ENCODE measurements at regions not wholly inside any gene's neighbourhood (a gene's known extent, or its start where the extent isn't known, plus 50 kb on each side); places are given as distances from the start of the nearest gene placed in this dataset.

GRCh38 chr13:21966014-21966413, 295.1 kb downstream of the FGF9 start:
- no peaks in the 10 kb centered on the region for H3K4me1 Mint-ChIP-seq (ENCODE audit: low read depth)
- no peak overlapping the region for H3K4me3 Mint-ChIP-seq
- no peak for DNase-seq
- H3K36me3 Mint-ChIP-seq (ENCODE audit: low read depth), result no peaks in the 10 kb centered on the region
- H3K27ac Mint-ChIP-seq, result no peak overlapping the region
- peaks cover 14% of the 10 kb centered on the region for H3K9me3 Mint-ChIP-seq
- no peaks in the 10 kb centered on the region for H3K27me3 Mint-ChIP-seq

GRCh38 chr13:21967871-21968270, 297.0 kb downstream of the FGF9 start:
- Mint-ChIP-seq H3K27ac (no peak overlapping the region), H3K9me3 (peaks cover under 1% of the 10 kb centered on the region), H3K27me3 (no peaks in the 10 kb centered on the region), H3K4me3 (no peak overlapping the region), H3K4me1 (ENCODE audit: low read depth) (no peaks in the 10 kb centered on the region), H3K36me3 (ENCODE audit: low read depth) (no peaks in the 10 kb centered on the region)
- no peak for DNase-seq

- Mint-ChIP-seq H3K27ac (no peak overlapping the region), H3K9me3 (no peaks in the 10 kb centered on the region), H3K4me3 (no peak overlapping the region), H3K27me3 (no peaks in the 10 kb centered on the region), H3K4me1 (ENCODE audit: low read depth) (no peaks in the 10 kb centered on the region), H3K36me3 (ENCODE audit: low read depth) (no peaks in the 10 kb centered on the region)
- DNase-seq, result no peak
Observed at GRCh38 chr13:21970172-21970571, 299.3 kb downstream of the FGF9 start.

GRCh38 chr13:21970918-21971317, 300.0 kb downstream of the FGF9 start:
- H3K27me3 Mint-ChIP-seq, result no peaks in the 10 kb centered on the region
- no peaks in the 10 kb centered on the region for H3K9me3 Mint-ChIP-seq
- no peak overlapping the region for H3K27ac Mint-ChIP-seq
- H3K36me3 Mint-ChIP-seq (ENCODE audit: low read depth), result no peaks in the 10 kb centered on the region
- no peak overlapping the region for H3K4me3 Mint-ChIP-seq
- DNase-seq, result no peak
- H3K4me1 Mint-ChIP-seq (ENCODE audit: low read depth), result no peaks in the 10 kb centered on the region

GRCh38 chr13:21971662-21972621, 301.1 kb downstream of the FGF9 start:
- DNase-seq, result no peak
- Mint-ChIP-seq H3K27ac (no peak overlapping the region), H3K36me3 (ENCODE audit: low read depth) (no peaks in the 10 kb centered on the region), H3K4me1 (ENCODE audit: low read depth) (no peaks in the 10 kb centered on the region), H3K4me3 (no peak overlapping the region), H3K9me3 (no peaks in the 10 kb centered on the region), H3K27me3 (no peaks in the 10 kb centered on the region)

- Mint-ChIP-seq H3K4me1 (ENCODE audit: low read depth) (no peaks in the 10 kb centered on the region), H3K9me3 (no peaks in the 10 kb centered on the region), H3K27me3 (no peaks in the 10 kb centered on the region), H3K4me3 (no peak overlapping the region), H3K36me3 (ENCODE audit: low read depth) (no peaks in the 10 kb centered on the region), H3K27ac (no peak overlapping the region)
- no peak for DNase-seq
Observed at GRCh38 chr13:21973437-21974125, 302.7 kb downstream of the FGF9 start.

GRCh38 chr13:21974741-21975140, 303.9 kb downstream of the FGF9 start:
- Mint-ChIP-seq H3K27ac (no peak overlapping the region), H3K27me3 (no peaks in the 10 kb centered on the region), H3K36me3 (ENCODE audit: low read depth) (no peaks in the 10 kb centered on the region), H3K9me3 (no peaks in the 10 kb centered on the region), H3K4me1 (ENCODE audit: low read depth) (no peaks in the 10 kb centered on the region), H3K4me3 (no peak overlapping the region)
- no peak for DNase-seq

- H3K27me3 Mint-ChIP-seq, result no peaks in the 10 kb centered on the region
- H3K36me3 Mint-ChIP-seq (ENCODE audit: low read depth), result no peaks in the 10 kb centered on the region
- no peak overlapping the region for H3K27ac Mint-ChIP-seq
- no peak for DNase-seq
- no peaks in the 10 kb centered on the region for H3K4me1 Mint-ChIP-seq (ENCODE audit: low read depth)
- no peak overlapping the region for H3K4me3 Mint-ChIP-seq
- no peaks in the 10 kb centered on the region for H3K9me3 Mint-ChIP-seq
Observed at GRCh38 chr13:21976159-21976558, 305.3 kb downstream of the FGF9 start.

- DNase-seq, result no peak
- no peak overlapping the region for H3K27ac Mint-ChIP-seq
- H3K36me3 Mint-ChIP-seq (ENCODE audit: low read depth), result no peaks in the 10 kb centered on the region
- H3K9me3 Mint-ChIP-seq, result no peaks in the 10 kb centered on the region
- no peaks in the 10 kb centered on the region for H3K4me1 Mint-ChIP-seq (ENCODE audit: low read depth)
- H3K27me3 Mint-ChIP-seq, result no peaks in the 10 kb centered on the region
- H3K4me3 Mint-ChIP-seq, result no peak overlapping the region
Observed at GRCh38 chr13:21979161-21979806, 308.4 kb downstream of the FGF9 start.

GRCh38 chr13:21980049-21980448, 309.2 kb downstream of the FGF9 start:
- DNase-seq, result no peak
- no peak overlapping the region for H3K4me3 Mint-ChIP-seq
- H3K4me1 Mint-ChIP-seq (ENCODE audit: low read depth), result no peaks in the 10 kb centered on the region
- H3K9me3 Mint-ChIP-seq, result no peaks in the 10 kb centered on the region
- H3K36me3 Mint-ChIP-seq (ENCODE audit: low read depth), result no peaks in the 10 kb centered on the region
- H3K27ac Mint-ChIP-seq, result no peak overlapping the region
- H3K27me3 Mint-ChIP-seq, result no peaks in the 10 kb centered on the region

GRCh38 chr13:21984156-21984555, 313.3 kb downstream of the FGF9 start:
- H3K9me3 Mint-ChIP-seq, result no peaks in the 10 kb centered on the region
- H3K4me1 Mint-ChIP-seq (ENCODE audit: low read depth), result peaks cover 4% of the 10 kb centered on the region
- H3K27me3 Mint-ChIP-seq, result no peaks in the 10 kb centered on the region
- H3K4me3 Mint-ChIP-seq, result no peak overlapping the region
- no peak overlapping the region for H3K27ac Mint-ChIP-seq
- no peak for DNase-seq
- no peaks in the 10 kb centered on the region for H3K36me3 Mint-ChIP-seq (ENCODE audit: low read depth)

GRCh38 chr13:21986602-21987001, 315.7 kb downstream of the FGF9 start:
- no peaks in the 10 kb centered on the region for H3K36me3 Mint-ChIP-seq (ENCODE audit: low read depth)
- H3K27ac Mint-ChIP-seq, result no peak overlapping the region
- no peaks in the 10 kb centered on the region for H3K9me3 Mint-ChIP-seq
- peaks cover 4% of the 10 kb centered on the region for H3K4me1 Mint-ChIP-seq (ENCODE audit: low read depth)
- H3K27me3 Mint-ChIP-seq, result no peaks in the 10 kb centered on the region
- no peak overlapping the region for H3K4me3 Mint-ChIP-seq
- no peak for DNase-seq

- H3K9me3 Mint-ChIP-seq, result no peaks in the 10 kb centered on the region
- H3K27me3 Mint-ChIP-seq, result no peaks in the 10 kb centered on the region
- no peak overlapping the region for H3K4me3 Mint-ChIP-seq
- H3K36me3 Mint-ChIP-seq (ENCODE audit: low read depth), result no peaks in the 10 kb centered on the region
- no peak overlapping the region for H3K27ac Mint-ChIP-seq
- no peak for DNase-seq
- H3K4me1 Mint-ChIP-seq (ENCODE audit: low read depth), result peaks cover 4% of the 10 kb centered on the region
Observed at GRCh38 chr13:21987793-21988192, 316.9 kb downstream of the FGF9 start.

- Mint-ChIP-seq H3K27ac (no peak overlapping the region), H3K9me3 (no peaks in the 10 kb centered on the region), H3K27me3 (no peaks in the 10 kb centered on the region), H3K4me1 (ENCODE audit: low read depth) (peaks cover 4% of the 10 kb centered on the region), H3K36me3 (ENCODE audit: low read depth) (no peaks in the 10 kb centered on the region), H3K4me3 (no peak overlapping the region)
- no peak for DNase-seq
Observed at GRCh38 chr13:21988624-21989023, 317.8 kb downstream of the FGF9 start.

GRCh38 chr13:21996049-21996448, 325.2 kb downstream of the FGF9 start:
- no peak overlapping the region for H3K27ac Mint-ChIP-seq
- no peaks in the 10 kb centered on the region for H3K36me3 Mint-ChIP-seq (ENCODE audit: low read depth)
- no peaks in the 10 kb centered on the region for H3K4me1 Mint-ChIP-seq (ENCODE audit: low read depth)
- peaks cover 6% of the 10 kb centered on the region for H3K27me3 Mint-ChIP-seq
- H3K9me3 Mint-ChIP-seq, result no peaks in the 10 kb centered on the region
- H3K4me3 Mint-ChIP-seq, result no peak overlapping the region
- no peak for DNase-seq
